ENCODE measurements at regions not wholly inside any gene's neighbourhood (a gene's known extent, or its start where the extent isn't known, plus 50 kb on each side); places are given as distances from the start of the nearest gene placed in this dataset.

DNA sequence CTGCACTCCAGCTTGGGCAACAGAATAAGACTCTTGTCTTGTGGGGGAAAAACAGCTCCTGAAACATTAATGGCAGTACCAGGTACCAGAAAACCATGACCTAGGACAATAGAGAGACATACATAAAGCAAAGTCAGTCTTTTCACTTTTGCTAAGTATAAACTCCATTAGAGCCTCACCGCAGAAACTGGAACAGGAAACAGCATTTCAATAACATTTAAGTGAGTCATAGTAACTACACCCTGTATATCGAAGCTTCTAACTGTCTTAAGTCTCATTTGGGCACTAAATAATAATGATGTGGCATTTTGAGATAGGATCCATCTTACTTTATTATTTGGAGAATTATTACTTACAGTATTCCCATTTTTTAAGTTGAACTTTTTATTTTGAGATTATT is 517.8 kb upstream of the CELF2 start:
- ATAC-seq (ENCODE audit: low FRiP score), result no peak
- DNase-seq (ENCODE audit: low spot score), result no peak
- TF ChIP-seq, protein P1, sequence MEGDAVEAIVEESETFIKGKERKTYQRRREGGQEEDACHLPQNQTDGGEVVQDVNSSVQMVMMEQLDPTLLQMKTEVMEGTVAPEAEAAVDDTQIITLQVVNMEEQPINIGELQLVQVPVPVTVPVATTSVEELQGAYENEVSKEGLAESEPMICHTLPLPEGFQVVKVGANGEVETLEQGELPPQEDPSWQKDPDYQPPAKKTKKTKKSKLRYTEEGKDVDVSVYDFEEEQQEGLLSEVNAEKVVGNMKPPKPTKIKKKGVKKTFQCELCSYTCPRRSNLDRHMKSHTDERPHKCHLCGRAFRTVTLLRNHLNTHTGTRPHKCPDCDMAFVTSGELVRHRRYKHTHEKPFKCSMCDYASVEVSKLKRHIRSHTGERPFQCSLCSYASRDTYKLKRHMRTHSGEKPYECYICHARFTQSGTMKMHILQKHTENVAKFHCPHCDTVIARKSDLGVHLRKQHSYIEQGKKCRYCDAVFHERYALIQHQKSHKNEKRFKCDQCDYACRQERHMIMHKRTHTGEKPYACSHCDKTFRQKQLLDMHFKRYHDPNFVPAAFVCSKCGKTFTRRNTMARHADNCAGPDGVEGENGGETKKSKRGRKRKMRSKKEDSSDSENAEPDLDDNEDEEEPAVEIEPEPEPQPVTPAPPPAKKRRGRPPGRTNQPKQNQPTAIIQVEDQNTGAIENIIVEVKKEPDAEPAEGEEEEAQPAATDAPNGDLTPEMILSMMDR (IDR thresholded peaks at IDR 0.05), result no peak

DNA sequence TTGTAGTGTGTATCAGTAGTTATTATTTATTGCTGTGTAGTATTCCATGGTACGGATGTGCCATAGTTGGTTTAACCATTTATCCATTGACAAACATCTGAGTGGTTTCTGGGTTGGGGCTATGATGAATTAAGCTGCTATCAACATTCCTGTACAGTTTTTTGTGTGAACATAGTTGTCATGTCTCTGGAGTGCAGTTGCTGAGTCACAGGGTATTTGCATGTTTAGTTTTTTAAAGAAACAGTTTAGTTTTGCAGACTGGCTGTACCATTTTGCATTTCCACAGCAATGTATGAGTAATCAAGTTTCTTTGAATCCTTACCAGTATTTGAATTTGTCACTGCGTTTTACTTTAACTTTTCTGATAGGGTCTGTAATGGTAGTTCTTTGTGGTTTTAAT is 516.7 kb upstream of the CELF2 start:
- DNase-seq (ENCODE audit: low spot score), result no peak
- no peak for ATAC-seq (ENCODE audit: low FRiP score)
- TF ChIP-seq, protein P1 (IDR thresholded peaks at IDR 0.05), result no peak

DNA sequence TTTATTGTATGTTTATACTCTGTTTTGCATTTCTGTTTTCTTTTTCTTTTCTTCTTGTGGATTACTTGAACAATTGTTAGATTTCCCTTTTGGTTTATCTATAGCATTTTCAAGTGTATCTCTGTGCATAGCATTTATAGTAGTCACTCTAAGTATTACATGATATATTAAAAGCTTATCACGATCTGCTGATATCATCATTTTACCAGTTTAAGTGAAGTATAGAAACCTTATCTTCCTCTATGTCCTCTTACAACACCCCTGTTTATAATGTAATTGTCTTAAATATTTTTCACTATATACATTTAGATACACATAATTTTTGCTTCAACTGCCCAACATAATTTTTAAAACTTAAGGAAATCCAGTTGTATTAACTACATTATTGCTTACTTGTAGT is 513.9 kb upstream of the CELF2 start:
- ATAC-seq (ENCODE audit: low FRiP score), result no peak
- TF ChIP-seq, protein P1 (IDR thresholded peaks at IDR 0.05), result no peak
- DNase-seq (ENCODE audit: low spot score), result no peak

DNA sequence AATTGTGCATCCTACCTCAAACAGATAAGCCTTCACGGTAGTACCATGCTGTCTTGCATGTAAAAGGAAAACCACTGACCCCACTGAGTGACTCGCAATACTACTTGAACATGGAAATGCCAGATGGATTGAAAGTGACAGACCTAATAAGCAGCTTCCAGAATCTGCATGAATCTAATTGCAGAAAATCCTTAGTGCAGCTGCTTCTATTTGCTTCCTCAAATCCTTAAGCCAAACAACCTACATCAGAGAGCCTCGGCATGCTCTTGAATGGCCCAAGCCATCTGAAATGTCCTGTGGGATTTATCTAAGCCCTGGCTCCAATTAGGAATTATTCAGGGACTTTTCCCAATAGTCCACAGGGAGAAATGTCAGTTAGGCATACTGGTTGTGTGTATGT is 509.5 kb upstream of the CELF2 start:
- DNase-seq (ENCODE audit: low spot score) (no peak), ATAC-seq (ENCODE audit: low FRiP score) (no peak)
- TF ChIP-seq, protein P1 (IDR thresholded peaks at IDR 0.05), result no peak

DNA sequence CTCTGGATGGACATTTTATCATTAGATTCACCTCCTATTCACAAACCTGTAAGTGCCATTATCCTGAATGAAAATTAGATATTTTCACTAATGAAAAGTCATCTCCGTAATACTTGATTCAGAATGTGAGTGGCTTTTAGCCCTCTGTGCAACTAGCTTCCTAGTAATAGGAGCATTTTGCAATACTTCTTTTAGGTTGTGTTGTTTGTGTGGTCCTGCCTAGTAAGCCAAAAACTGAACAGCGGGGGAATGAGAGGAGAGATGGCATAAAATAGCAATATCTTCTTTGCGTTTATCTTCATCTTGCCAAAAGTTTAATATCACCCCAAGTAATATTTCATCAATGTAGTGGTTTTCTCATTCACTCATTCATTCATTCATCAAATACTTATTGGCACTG is 507.5 kb upstream of the CELF2 start:
- ATAC-seq (ENCODE audit: low FRiP score), result no peak
- no peak for DNase-seq (ENCODE audit: low spot score)
- TF ChIP-seq, protein P1 (IDR thresholded peaks at IDR 0.05), result no peak

DNA sequence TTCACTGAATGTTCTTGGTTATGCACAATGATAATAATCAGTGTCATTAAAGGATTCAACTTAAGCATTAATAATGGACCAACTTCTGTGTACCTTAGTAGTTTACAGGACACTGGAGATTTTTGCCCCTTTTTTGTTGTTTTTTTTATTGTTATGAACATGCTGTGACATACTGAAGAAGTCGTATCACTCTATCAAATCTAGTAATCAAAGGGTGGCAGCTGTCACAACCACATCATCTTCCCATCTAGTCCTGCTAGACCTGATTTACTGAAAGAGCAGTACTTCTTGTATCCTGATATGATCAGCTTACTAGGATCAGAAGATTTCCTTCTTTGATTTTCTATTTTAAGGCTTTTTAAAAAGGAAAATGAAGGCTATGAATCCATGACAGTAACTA is 504.6 kb upstream of the CELF2 start:
- DNase-seq (ENCODE audit: low spot score) (no peak), ATAC-seq (ENCODE audit: low FRiP score) (no peak)
- TF ChIP-seq, protein P1 (IDR thresholded peaks at IDR 0.05), result no peak

DNA sequence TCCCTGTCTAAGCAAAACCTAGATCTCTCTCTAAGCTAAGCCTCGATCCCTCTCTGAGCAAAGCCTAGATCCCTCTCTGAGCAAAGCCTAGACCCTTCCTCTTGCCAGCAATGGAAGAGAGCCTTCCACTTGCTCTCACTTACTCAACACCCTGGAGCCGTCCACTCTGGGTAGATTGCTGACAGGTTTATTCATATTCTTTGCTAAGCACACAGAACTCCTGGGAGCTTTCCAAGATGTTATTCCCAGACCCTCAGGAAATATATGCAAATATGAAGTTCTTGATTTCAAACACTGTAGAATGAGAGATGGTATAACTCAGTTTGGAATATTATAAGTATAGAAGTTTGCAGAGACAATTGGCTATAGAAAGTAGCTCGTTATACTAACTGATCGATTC is 503.8 kb upstream of the CELF2 start:
- ATAC-seq (ENCODE audit: low FRiP score), result no peak
- no peak for DNase-seq (ENCODE audit: low spot score)
- TF ChIP-seq, protein P1 (IDR thresholded peaks at IDR 0.05), result no peak
